ENCODE measurements at regions not wholly inside any gene's neighbourhood (a gene's known extent, or its start where the extent isn't known, plus 50 kb on each side); places are given as distances from the start of the nearest gene placed in this dataset.
"Not testable (repeated sequence)": the region's sequence is repeated elsewhere in the genome, so short reads cannot be mapped to it uniquely, and the experiment has no call there.

DNA sequence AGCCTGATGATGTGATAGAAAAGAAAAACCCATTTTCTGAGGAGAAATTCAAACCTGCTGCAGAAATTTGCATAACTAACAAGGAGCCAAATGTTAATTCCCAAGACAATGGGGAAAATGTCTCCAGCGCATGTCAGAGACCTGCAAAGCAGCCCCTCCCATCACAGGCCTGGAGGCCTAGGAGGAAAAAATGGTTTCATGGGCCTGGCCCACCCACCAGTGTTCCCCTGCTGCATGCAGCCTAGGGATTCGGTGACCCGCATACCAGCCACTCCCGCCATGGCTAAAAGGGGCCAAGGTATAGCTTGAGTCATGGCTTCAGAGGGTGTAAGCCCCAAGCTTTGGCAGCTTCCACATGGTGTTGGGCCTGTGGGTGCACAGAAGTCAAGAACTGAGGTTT, 147.7 kb upstream of the SLC24A3 start:
- H3K9me3 ChIP-seq (ENCODE audit: control insufficient read depth, low read length): peaks cover 42% of the 10 kb centered on the region
- H3K36me3 ChIP-seq (ENCODE audit: control insufficient read depth, insufficient read depth, low read length); H3K4me1 ChIP-seq (ENCODE audit: control insufficient read depth, insufficient read depth, low read length, poor library complexity, severe bottlenecking); H3K4me3 ChIP-seq (ENCODE audit: extremely low read depth, insufficient read depth, low read length, poor library complexity, severe bottlenecking); H3K27ac ChIP-seq (ENCODE audit: low read depth, low read length, severe bottlenecking): not testable (repeated sequence)
- WGBS, 2 experiments (ENCODE audit: insufficient coverage in 2 of 2): 74 to 86% methylated on average over 1 to 4 of the region's 4 CpGs

DNA sequence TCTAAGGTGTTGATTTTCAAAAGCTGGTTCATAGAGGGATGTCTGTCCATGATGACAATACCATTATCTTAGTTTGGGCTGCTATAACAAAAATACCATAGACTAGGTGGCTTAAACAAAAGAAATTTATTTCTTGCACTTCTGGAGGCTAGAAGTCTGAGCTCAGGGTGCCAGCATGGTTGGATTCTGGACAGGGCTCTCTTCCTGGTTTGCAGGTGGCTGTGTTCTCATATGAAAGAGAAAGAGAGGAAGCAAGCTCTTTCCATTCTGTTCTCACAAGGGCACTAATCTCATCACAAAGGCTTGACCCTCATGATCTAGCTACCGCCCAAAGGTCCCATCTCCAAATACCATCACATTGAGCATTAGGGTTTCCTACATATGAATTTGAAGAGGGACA, 144.5 kb upstream of the SLC24A3 start:
- Histone ChIP-seq H3K36me3 (ENCODE audit: control insufficient read depth, insufficient read depth, low read length) (no peaks in the 10 kb centered on the region), H3K27ac (ENCODE audit: low read depth, low read length, severe bottlenecking) (no peak overlapping the region), H3K4me1 (ENCODE audit: control insufficient read depth, insufficient read depth, low read length, poor library complexity, severe bottlenecking) (no peaks in the 10 kb centered on the region), H3K4me3 (ENCODE audit: extremely low read depth, insufficient read depth, low read length, poor library complexity, severe bottlenecking) (no peak overlapping the region), H3K9me3 (ENCODE audit: control insufficient read depth, low read length) (peaks cover 34% of the 10 kb centered on the region)
- 100% methylated on average over 1 of the region's 1 CpG; no CpG with 5 or more reads in 1 of the 2 experiments for WGBS, 2 experiments (ENCODE audit: insufficient coverage in 2 of 2)

DNA sequence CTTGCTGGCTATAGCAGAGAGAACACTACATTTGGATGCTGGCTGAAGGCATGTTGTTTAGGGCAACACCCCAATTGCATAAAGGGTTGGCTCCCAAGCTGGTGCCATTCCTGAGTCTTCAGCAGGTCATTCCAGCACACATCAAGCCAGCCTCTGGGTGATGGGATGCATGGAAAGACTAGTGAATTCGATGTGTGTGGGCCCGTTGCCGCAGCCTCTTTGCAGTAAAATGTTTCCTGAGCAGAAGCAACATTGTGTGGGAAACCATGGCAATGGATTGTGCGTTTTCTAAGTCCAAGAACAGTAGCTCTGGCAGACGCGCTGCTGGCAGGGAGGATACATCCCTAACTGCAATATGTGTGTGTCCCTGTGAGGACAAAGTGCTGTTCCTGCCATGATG, 142.4 kb upstream of the SLC24A3 start:
- Histone ChIP-seq H3K9me3 (ENCODE audit: control insufficient read depth, low read length) (peaks cover 17% of the 10 kb centered on the region), H3K4me3 (ENCODE audit: extremely low read depth, insufficient read depth, low read length, poor library complexity, severe bottlenecking) (no peak overlapping the region), H3K27ac (ENCODE audit: low read depth, low read length, severe bottlenecking) (no peak overlapping the region), H3K4me1 (ENCODE audit: control insufficient read depth, insufficient read depth, low read length, poor library complexity, severe bottlenecking) (no peaks in the 10 kb centered on the region), H3K36me3 (ENCODE audit: control insufficient read depth, insufficient read depth, low read length) (no peaks in the 10 kb centered on the region)
- 94 to 96% methylated on average over 5 to 6 of the region's 6 CpGs for WGBS, 2 experiments (ENCODE audit: insufficient coverage in 2 of 2)

DNA sequence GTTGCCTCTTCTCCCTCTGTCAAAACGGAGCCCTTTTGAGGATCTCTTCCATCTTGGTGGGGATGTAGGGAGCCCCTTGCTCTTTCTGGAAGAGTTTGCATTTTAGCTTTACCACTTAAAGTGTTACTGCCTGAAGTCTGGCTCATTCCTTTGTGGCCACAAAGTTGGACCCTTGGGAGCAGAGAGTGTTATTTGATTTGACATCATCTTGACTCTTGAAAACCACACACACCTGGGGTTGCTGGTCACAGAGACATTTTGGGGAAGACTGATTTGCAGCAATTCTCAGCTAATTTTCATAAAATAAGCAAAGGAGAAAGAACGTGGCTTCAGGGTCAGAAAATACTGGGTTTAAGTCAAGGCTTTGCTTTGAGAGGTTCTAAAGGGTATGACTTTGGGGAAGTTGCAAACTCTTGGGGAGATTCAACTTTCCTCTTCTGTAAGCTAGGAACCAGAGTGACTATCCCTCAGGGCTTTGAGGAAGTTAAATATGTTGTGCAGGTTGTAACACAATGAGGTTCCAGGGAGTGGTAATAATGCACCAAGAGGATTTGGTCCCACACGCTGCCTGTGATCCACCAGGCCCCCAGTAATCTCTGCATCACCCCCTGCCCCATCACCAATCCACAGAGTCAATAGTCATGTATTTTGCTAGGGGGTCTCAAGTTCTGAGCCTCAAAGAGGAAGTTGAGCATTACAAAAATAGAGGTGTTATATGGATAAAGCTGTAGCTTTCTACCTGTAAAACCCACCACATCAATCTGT, 141.6 kb upstream of the SLC24A3 start:
- no peaks in the 10 kb centered on the region for H3K36me3 ChIP-seq (ENCODE audit: control insufficient read depth, insufficient read depth, low read length)
- H3K4me1 ChIP-seq (ENCODE audit: control insufficient read depth, insufficient read depth, low read length, poor library complexity, severe bottlenecking): no peaks in the 10 kb centered on the region
- no peak overlapping the region for H3K4me3 ChIP-seq (ENCODE audit: extremely low read depth, insufficient read depth, low read length, poor library complexity, severe bottlenecking)
- no peak overlapping the region for H3K27ac ChIP-seq (ENCODE audit: low read depth, low read length, severe bottlenecking)
- WGBS, 2 experiments (ENCODE audit: insufficient coverage in 2 of 2): 70 to 89% methylated on average over 1 of the region's 3 CpGs
- H3K9me3 ChIP-seq (ENCODE audit: control insufficient read depth, low read length): peaks cover 15% of the 10 kb centered on the region

DNA sequence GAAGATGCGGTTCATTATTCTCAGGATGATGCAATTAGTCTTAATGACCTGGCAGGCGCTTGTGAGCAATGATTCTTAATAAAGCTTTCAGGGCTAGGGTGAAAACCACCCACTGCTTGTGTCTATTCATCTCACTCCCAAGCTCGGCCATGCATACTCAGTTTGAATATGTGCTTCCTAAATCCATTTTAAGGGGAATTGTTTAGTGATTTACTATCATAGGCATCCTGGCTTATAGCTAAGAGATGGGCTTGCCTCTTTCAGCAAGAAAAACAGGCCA, 141.1 kb upstream of the SLC24A3 start:
- peaks cover 13% of the 10 kb centered on the region for H3K9me3 ChIP-seq (ENCODE audit: control insufficient read depth, low read length)
- H3K27ac ChIP-seq (ENCODE audit: low read depth, low read length, severe bottlenecking): no peak overlapping the region
- H3K4me1 ChIP-seq (ENCODE audit: control insufficient read depth, insufficient read depth, low read length, poor library complexity, severe bottlenecking): no peaks in the 10 kb centered on the region
- H3K4me3 ChIP-seq (ENCODE audit: extremely low read depth, insufficient read depth, low read length, poor library complexity, severe bottlenecking): no peak overlapping the region
- no peaks in the 10 kb centered on the region for H3K36me3 ChIP-seq (ENCODE audit: control insufficient read depth, insufficient read depth, low read length)
- 89 to 94% methylated on average over 1 to 2 of the region's 3 CpGs for WGBS, 2 experiments (ENCODE audit: insufficient coverage in 2 of 2)

DNA sequence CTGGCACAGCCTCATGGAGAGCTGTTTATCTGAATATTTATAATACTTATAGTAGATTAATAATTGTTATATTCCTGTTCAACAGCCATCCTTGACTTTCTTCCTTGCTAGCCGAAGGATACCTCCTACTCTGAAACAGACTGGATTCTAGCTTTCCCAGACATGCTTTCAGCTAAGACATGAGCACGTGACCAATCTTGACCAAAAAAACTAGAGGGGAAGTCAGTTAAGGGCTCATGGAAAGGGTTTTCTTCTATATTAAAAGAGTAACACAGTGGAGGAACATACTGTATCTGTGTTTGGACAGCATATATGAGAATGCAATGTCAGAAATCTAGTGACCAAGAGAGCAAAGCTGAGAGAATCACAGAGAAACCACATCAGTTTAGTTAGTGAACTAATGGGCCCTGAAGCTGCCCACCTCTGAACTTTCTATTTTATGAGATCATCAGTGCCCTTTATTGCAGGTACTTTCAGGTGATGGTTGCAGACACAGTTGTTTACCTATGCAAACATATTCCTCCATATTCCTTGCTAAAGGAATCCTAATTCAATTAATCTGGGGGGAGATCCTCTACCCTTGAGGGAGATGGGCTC, 140.4 kb upstream of the SLC24A3 start:
- no peaks in the 10 kb centered on the region for H3K36me3 ChIP-seq (ENCODE audit: control insufficient read depth, insufficient read depth, low read length)
- WGBS, 2 experiments (ENCODE audit: insufficient coverage in 2 of 2): 86 to 88% methylated on average over 1 of the region's 2 CpGs
- peaks cover 7% of the 10 kb centered on the region for H3K9me3 ChIP-seq (ENCODE audit: control insufficient read depth, low read length)
- no peak overlapping the region for H3K4me3 ChIP-seq (ENCODE audit: extremely low read depth, insufficient read depth, low read length, poor library complexity, severe bottlenecking)
- H3K4me1 ChIP-seq (ENCODE audit: control insufficient read depth, insufficient read depth, low read length, poor library complexity, severe bottlenecking): no peaks in the 10 kb centered on the region
- H3K27ac ChIP-seq (ENCODE audit: low read depth, low read length, severe bottlenecking): no peak overlapping the region

DNA sequence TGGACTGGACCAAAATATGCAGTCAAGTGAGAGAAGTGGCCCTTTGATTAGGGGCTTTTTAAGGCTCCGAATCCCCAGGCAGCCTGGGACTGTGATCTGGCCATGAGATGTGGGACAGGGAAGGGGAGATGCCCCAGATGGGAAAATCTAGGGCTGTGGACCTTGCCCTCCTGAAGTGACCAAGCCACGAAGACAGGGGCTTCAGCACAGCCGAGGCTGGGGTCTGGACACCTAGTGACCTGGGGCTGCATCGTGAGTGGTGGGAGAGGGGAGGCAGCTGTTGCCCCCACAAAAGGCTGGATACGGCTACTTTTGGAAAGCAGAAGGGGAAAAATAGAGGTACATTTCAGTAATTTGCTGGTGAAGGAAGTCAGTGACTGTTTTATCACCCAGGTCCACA, 139.5 kb upstream of the SLC24A3 start:
- peaks cover under 1% of the 10 kb centered on the region for H3K9me3 ChIP-seq (ENCODE audit: control insufficient read depth, low read length)
- H3K27ac ChIP-seq (ENCODE audit: low read depth, low read length, severe bottlenecking): no peak overlapping the region
- no peak overlapping the region for H3K4me3 ChIP-seq (ENCODE audit: extremely low read depth, insufficient read depth, low read length, poor library complexity, severe bottlenecking)
- 59 to 65% methylated on average over 4 to 5 of the region's 5 CpGs for WGBS, 2 experiments (ENCODE audit: insufficient coverage in 2 of 2)
- no peaks in the 10 kb centered on the region for H3K4me1 ChIP-seq (ENCODE audit: control insufficient read depth, insufficient read depth, low read length, poor library complexity, severe bottlenecking)
- no peaks in the 10 kb centered on the region for H3K36me3 ChIP-seq (ENCODE audit: control insufficient read depth, insufficient read depth, low read length)

DNA sequence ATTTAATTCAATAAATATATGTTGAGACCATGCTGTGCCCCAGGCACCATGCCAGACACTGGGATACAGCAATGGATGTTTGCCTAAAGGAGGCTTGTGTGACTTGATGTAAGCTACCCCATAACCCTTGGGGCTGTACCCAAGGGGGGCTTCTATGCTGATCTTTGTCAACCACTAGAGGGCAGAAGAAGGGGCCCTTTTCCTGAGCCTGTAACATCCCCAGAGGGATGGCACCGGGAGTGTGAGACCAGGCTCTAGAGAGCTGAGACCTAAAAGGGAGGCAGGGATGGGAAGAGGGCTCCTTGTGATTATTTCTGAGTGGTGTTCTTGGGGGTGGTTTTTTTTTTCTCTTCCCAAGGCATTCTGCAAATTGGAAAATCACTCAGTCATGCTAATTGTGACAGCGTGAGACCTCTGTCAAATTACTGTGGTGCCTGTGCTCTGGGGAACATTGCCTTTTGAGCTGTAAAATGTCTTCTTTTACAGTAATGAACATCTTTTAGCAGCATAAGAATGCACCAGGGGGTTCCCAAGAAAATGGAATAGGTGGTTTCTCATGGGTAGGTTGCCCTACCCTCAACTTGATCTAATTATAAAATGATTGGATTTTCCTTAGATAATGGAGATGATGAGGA, 138.7 kb upstream of the SLC24A3 start:
- Histone ChIP-seq H3K4me3 (ENCODE audit: extremely low read depth, insufficient read depth, low read length, poor library complexity, severe bottlenecking) (no peak overlapping the region), H3K27ac (ENCODE audit: low read depth, low read length, severe bottlenecking) (no peak overlapping the region), H3K4me1 (ENCODE audit: control insufficient read depth, insufficient read depth, low read length, poor library complexity, severe bottlenecking) (no peaks in the 10 kb centered on the region), H3K36me3 (ENCODE audit: control insufficient read depth, insufficient read depth, low read length) (no peaks in the 10 kb centered on the region), H3K9me3 (ENCODE audit: control insufficient read depth, low read length) (no peaks in the 10 kb centered on the region)
- 0 to 20% methylated on average over 1 of the region's 2 CpGs for WGBS, 2 experiments (ENCODE audit: insufficient coverage in 2 of 2)

DNA sequence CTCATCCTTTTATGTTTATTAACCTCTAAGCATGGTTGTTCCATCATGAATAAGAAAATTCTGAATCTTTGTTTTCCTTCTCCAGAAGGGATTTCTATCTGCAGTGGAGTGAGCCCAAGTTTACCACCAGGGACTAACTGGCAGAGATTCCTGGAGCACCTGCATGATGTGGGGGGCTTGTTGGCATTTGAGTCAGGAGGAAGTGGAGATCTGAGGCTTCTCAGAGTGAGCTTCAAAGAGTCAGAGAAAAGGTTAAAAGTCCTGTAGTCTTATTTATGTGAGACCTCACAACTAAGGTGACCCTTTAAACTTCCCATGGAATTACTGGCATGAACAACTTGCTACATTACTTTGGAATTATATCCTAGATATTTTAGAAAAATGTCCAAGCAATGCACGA, 138.1 kb upstream of the SLC24A3 start:
- no peaks in the 10 kb centered on the region for H3K36me3 ChIP-seq (ENCODE audit: control insufficient read depth, insufficient read depth, low read length)
- WGBS, 2 experiments (ENCODE audit: insufficient coverage in 2 of 2): no CpG with 5 or more reads among the region's 1 CpG
- H3K9me3 ChIP-seq (ENCODE audit: control insufficient read depth, low read length): no peaks in the 10 kb centered on the region
- H3K4me3 ChIP-seq (ENCODE audit: extremely low read depth, insufficient read depth, low read length, poor library complexity, severe bottlenecking): no peak overlapping the region
- no peak overlapping the region for H3K27ac ChIP-seq (ENCODE audit: low read depth, low read length, severe bottlenecking)
- H3K4me1 ChIP-seq (ENCODE audit: control insufficient read depth, insufficient read depth, low read length, poor library complexity, severe bottlenecking): no peaks in the 10 kb centered on the region

DNA sequence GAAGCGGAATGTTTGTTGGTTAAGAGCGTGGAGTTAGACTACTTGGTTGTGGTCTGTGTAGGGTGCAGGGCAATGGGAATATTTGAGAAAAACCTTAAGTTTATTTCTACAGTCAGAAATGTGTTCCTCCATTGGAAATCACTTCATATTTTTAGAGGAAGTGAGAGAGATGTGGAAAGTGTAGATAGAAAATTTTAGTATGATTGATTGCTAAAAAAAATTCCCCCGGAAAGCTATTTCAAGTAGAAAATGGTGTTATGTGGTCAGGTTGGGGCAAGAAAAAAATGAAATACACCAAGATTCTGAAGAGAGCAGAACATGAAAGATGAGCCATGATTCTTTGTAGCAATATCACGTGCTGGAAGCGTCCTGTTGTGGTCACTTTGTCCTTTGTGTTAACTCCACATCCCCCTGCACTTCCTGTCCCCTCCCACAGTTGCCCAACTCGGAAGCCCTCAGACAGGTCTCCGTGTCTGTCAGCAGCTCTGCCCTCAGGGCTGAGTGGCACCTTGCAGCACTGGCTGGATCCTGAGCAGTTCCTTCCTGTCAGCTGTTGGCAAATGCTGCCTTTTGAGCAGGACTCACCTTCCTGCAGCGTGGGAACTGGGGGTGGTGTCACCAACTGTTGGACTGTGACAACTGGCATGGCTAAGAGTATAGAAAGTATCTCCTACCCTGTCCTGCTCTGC, 137.5 kb upstream of the SLC24A3 start:
- Histone ChIP-seq H3K4me3 (ENCODE audit: extremely low read depth, insufficient read depth, low read length, poor library complexity, severe bottlenecking) (no peak overlapping the region), H3K36me3 (ENCODE audit: control insufficient read depth, insufficient read depth, low read length) (no peaks in the 10 kb centered on the region), H3K4me1 (ENCODE audit: control insufficient read depth, insufficient read depth, low read length, poor library complexity, severe bottlenecking) (no peaks in the 10 kb centered on the region), H3K9me3 (ENCODE audit: control insufficient read depth, low read length) (no peaks in the 10 kb centered on the region), H3K27ac (ENCODE audit: low read depth, low read length, severe bottlenecking) (no peak overlapping the region)
- WGBS, 2 experiments (ENCODE audit: insufficient coverage in 2 of 2): 65 to 89% methylated on average over 5 to 7 of the region's 8 CpGs
